Epithelial cell of esophagus (primary cell): ENCODE measurements at regions not wholly inside any gene's neighbourhood (a gene's known extent, or its start where the extent isn't known, plus 50 kb on each side); places are given as distances from the start of the nearest gene placed in this dataset.

Experiments used
- DNase-seq: peaks from one replicate; pipeline ENCODE4 v3.0.0; 2010; ENCODE audit warnings: low read depth
- H3K4me3 ChIP-seq: 2 replicates; pipeline ENCODE4 v1.5.1; 2011; ENCODE audit warnings: mild to moderate bottlenecking, low read length, control low read depth
- CTCF ChIP-seq: IDR thresholded peaks from 2 replicates; pipeline ENCODE4 v1.5.1; 2011; ENCODE audit warnings: low read depth, mild to moderate bottlenecking, low read length, control low read depth, inconsistent platforms; ENCODE audit not compliant: insufficient read depth; ENCODE audit errors: missing control alignments

GRCh38 chr14:39851202-39851601 is 419.0 kb upstream of the FBXO33 start:
- DNase-seq = no peak
- TF ChIP-seq CTCF = no peak
- no peak overlapping the region for H3K4me3 ChIP-seq

DNA sequence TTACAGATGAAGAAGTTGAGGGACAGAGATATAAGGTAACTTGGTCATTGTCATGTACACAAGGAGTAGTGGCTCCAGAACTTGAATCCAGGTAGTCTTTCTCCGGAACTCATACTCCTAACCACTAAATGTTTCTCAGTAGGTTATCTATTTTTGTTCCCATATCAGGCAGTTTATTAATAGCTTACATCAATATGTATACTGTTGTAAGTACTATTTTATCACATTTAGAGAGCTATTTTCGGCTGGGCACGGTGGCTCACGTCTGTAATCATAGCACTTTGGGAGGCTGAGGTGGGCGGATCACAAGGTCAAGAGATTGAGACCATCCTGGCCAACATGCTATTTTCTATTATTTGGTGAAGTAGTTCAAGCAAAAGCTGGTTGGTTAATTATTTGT is 415.6 kb upstream of the FBXO33 start:
- no peak for DNase-seq
- TF ChIP-seq CTCF = no peak
- no peak overlapping the region for H3K4me3 ChIP-seq

- DNase-seq = no peak
- no peak overlapping the region for H3K4me3 ChIP-seq
- no peak for TF ChIP-seq CTCF
Measured at GRCh38 chr14:39847194-39847593, 415.0 kb upstream of the FBXO33 start.

- DNase-seq = no peak
- no peak for TF ChIP-seq CTCF
- no peak overlapping the region for H3K4me3 ChIP-seq
Measured at GRCh38 chr14:39843881-39844280, 411.6 kb upstream of the FBXO33 start.

DNA sequence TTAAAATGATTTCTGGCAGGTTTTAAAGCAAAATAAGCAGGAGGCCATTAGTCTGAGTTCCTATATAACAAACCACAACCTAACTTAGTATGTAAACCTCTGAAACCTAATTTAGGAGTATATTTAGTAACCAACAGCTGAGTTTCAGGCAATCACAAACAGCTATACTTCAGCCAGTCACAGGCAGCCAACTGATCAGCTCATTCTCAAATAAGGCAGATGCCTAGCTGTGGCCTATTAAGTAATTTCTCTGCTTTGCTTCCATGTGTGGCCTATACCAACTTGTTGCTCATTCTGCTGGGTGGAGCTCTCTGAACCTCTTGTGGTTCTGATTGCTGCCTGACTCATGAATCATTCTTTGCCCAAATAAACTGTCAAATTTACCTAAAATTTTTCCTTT is 408.9 kb upstream of the FBXO33 start:
- H3K4me3 ChIP-seq = no peak overlapping the region
- peak; percentile 4 for DNase-seq
- TF ChIP-seq CTCF = no peak

GRCh38 chr14:39827901-39828655 is 395.8 kb upstream of the FBXO33 start:
- no peak for DNase-seq
- no peak for TF ChIP-seq CTCF
- no peak overlapping the region for H3K4me3 ChIP-seq
